HCT116 (cell line): ENCODE measurements at regions not wholly inside any gene's neighbourhood (a gene's known extent, or its start where the extent isn't known, plus 50 kb on each side); places are given as distances from the start of the nearest gene placed in this dataset.

ENCODE experiments used
- ATAC-seq: fragments of 200-7000 bp; cut with Tn5 transposase; 2 replicates; pipeline ENCODE4 v1.9.1; 2020; ENCODE audit warnings: mild to moderate bottlenecking, moderate library complexity
- BruUV-seq: library from RNA; stranded (reverse); fragments of 400-500 nt; replicated peaks from 2 replicates; lab custom pipeline; 2021; lab: Mats Ljungman, UMichigan
- CTCF ChIA-PET: fragments of 300-600 bp; sonication (Branson Sonifier 250); formaldehyde crosslinking; loops from one replicate; lab custom pipeline; 2021; ENCODE audit warnings: antibody characterized with exemption; lab: Charles Lee
- POLR2A ChIA-PET: fragments of 300-600, 350-600 bp; sonication (Branson Sonifier 250); formaldehyde crosslinking; loops from one replicate; lab custom pipeline; 2021; ENCODE audit warnings: antibody characterized with exemption; lab: Charles Lee
- RAD21 ChIA-PET, 2 experiments: fragments of 300-600 bp; sonication (Branson Sonifier 250); formaldehyde crosslinking; loops; one replicate each; lab custom pipeline; 2023; ENCODE audit warnings: low total read pairs in 2 of 2; ENCODE audit not compliant: uncharacterized antibody in 2 of 2, unreplicated experiment in 2 of 2, low non-redundant PET in 1 of 2; lab: Charles Lee
- DNase-seq: peaks from one replicate; pipeline ENCODE4 v3.0.0-alpha.2; 2010; ENCODE audit warnings: low read depth, low spot score
- H2AFZ ChIP-seq: fragments of 200-600 bp; shearing (Covaris generic), sonication (generic); 2 replicates; pipeline ENCODE4 v1.6.1; 2017; ENCODE audit warnings: low read depth, mixed run types, mixed read lengths, antibody characterized with exemption, low read length; ENCODE audit not compliant: poor library complexity, severe bottlenecking
- H3K27ac ChIP-seq: 2 replicates; pipeline ENCODE4 v1.5.1; 2012; ENCODE audit warnings: low read depth, low read length
- H3K27me3 ChIP-seq: fragments of 200-600 bp; sonication (generic); 2 replicates; pipeline ENCODE4 v1.6.1; 2016; ENCODE audit warnings: mixed run types, low read length, mixed read lengths; ENCODE audit not compliant: insufficient read depth
- H3K36me3 ChIP-seq, 2 experiments: fragments of 200-500 bp in 1 of 2; fragments of 200-600 bp in 1 of 2; sonication (Bioruptor generic) in 1 of 2; sonication (generic) in 1 of 2; 2 replicates each; pipeline versions ENCODE4 v1.5.1 to v1.6.1; 2014 to 2016; ENCODE audit warnings: low read length in 2 of 2, inconsistent platforms in 1 of 2, mixed read lengths in 1 of 2, mixed run types in 1 of 2; ENCODE audit not compliant: insufficient read depth in 2 of 2, control insufficient read depth in 1 of 2
- H3K4me1 ChIP-seq, 2 experiments: fragments of 200-600 bp in 1 of 2; sonication (generic) in 1 of 2; 2 replicates each; pipeline versions ENCODE4 v1.5.1 to v1.6.1; 2012 to 2017; ENCODE audit warnings: low read length in 2 of 2, inconsistent platforms in 1 of 2, mild to moderate bottlenecking in 1 of 2, mixed read lengths in 1 of 2, mixed run types in 1 of 2, moderate library complexity in 1 of 2; ENCODE audit not compliant: insufficient read depth in 2 of 2, control insufficient read depth in 1 of 2
- H3K4me2 ChIP-seq: fragments of 200-600 bp; sonication (generic); 2 replicates; pipeline ENCODE4 v1.6.1; 2017; ENCODE audit warnings: mixed run types, low read length, mixed read lengths
- H3K4me3 ChIP-seq, 2 experiments: fragments of 200-600 bp in 1 of 2; sonication (generic) in 1 of 2; replicated peaks in 1 of 2; 2 replicates each; pipeline ENCODE4 v1.5.1; 2011 to 2016; ENCODE audit warnings: low read length in 2 of 2, control low read depth in 1 of 2, low read depth in 1 of 2, mild to moderate bottlenecking in 1 of 2, mixed read lengths in 1 of 2, mixed run types in 1 of 2
- H3K79me2 ChIP-seq: fragments of 200-600 bp; sonication (generic); 2 replicates; pipeline ENCODE4 v1.6.1; 2017; ENCODE audit warnings: mild to moderate bottlenecking, mixed run types, low read length, moderate library complexity, mixed read lengths; ENCODE audit not compliant: insufficient read depth
- H3K9ac ChIP-seq: fragments of 200-600 bp; sonication (generic); 2 replicates; pipeline ENCODE4 v1.6.1; 2016; ENCODE audit warnings: low read length, mixed read lengths
- H3K9me2 ChIP-seq: fragments of 200-600 bp; sonication (generic), shearing (Covaris generic); 2 replicates; pipeline ENCODE4 v1.6.1; 2017; ENCODE audit warnings: mixed run types, mild to moderate bottlenecking, moderate library complexity; ENCODE audit not compliant: insufficient read depth
- H3K9me3 ChIP-seq, 2 experiments: fragments of 200-500 bp in 1 of 2; fragments of 200-600 bp in 1 of 2; sonication (Bioruptor generic) in 1 of 2; sonication (generic) in 1 of 2; 2 replicates each; pipeline ENCODE4 v1.6.1; 2014 to 2017; ENCODE audit warnings: low read length in 2 of 2, mixed read lengths in 2 of 2, inconsistent platforms in 1 of 2, low read depth in 1 of 2, mild to moderate bottlenecking in 1 of 2, mixed run types in 1 of 2, moderate library complexity in 1 of 2; ENCODE audit not compliant: control insufficient read depth in 1 of 2, insufficient read depth in 1 of 2
- H4K20me1 ChIP-seq: fragments of 200-600 bp; sonication (generic), shearing (Covaris generic); 2 replicates; pipeline ENCODE4 v1.6.1; 2017; ENCODE audit warnings: mixed run types, mild to moderate bottlenecking, moderate library complexity; ENCODE audit not compliant: insufficient read depth
- CBX3 ChIP-seq: IDR thresholded peaks from 2 replicates; pipeline ENCODE4 v1.6.1; 2012; ENCODE audit warnings: low read depth
- CEBPB ChIP-seq: IDR thresholded peaks from 2 replicates; pipeline ENCODE4 v1.6.1; 2012; ENCODE audit warnings: low read depth
- CTCF ChIP-seq, 3 experiments: fragments of 200-600 bp in 1 of 3; sonication (generic) in 1 of 3; IDR thresholded peaks in 2 of 3; conservative IDR thresholded peaks in 1 of 3; 2 replicates each; pipeline ENCODE4 v1.5.1; 2012 to 2017; ENCODE audit warnings: low read depth in 2 of 3, low read length in 2 of 3, antibody characterized with exemption in 1 of 3, borderline replicate concordance in 1 of 3, control low read depth in 1 of 3, mild to moderate bottlenecking in 1 of 3, mixed read lengths in 1 of 3, mixed run types in 1 of 3, moderate library complexity in 1 of 3; ENCODE audit not compliant: insufficient read depth in 1 of 3
- EZH2phosphoT487 ChIP-seq: fragments of 200-600 bp; IDR thresholded peaks from 2 replicates; pipeline ENCODE4 v1.6.1; 2018; ENCODE audit warnings: antibody characterized with exemption, borderline replicate concordance
- FOSL1 ChIP-seq: IDR thresholded peaks from 2 replicates; pipeline ENCODE4 v1.6.1; 2012; ENCODE audit warnings: low read depth
- MAX ChIP-seq: IDR thresholded peaks from 2 replicates; pipeline ENCODE4 v1.6.1; 2012
- POLR2A ChIP-seq: IDR thresholded peaks from 2 replicates; pipeline ENCODE4 v1.7.0; 2011; ENCODE audit warnings: borderline replicate concordance; ENCODE audit not compliant: insufficient read depth, insufficient read length; ENCODE audit errors: extremely low read depth
- POLR2AphosphoS5 ChIP-seq: IDR thresholded peaks from 2 replicates; pipeline ENCODE4 v1.6.1; 2011; ENCODE audit warnings: mild to moderate bottlenecking, low read depth, low read length, moderate library complexity
- RAD21 ChIP-seq: IDR thresholded peaks from 2 replicates; pipeline ENCODE4 v1.6.1; 2012; ENCODE audit warnings: low read depth, mild to moderate bottlenecking
- SRF ChIP-seq: IDR thresholded peaks from 2 replicates; pipeline ENCODE4 v1.6.1; 2012; ENCODE audit warnings: low read depth
- YY1 ChIP-seq: IDR thresholded peaks from 2 replicates; pipeline ENCODE4 v1.6.1; 2011; ENCODE audit warnings: low read length, low read depth, moderate library complexity, mild to moderate bottlenecking; ENCODE audit not compliant: insufficient replicate concordance; ENCODE audit errors: extremely low read depth
- ZBTB33 ChIP-seq: IDR thresholded peaks from 2 replicates; pipeline ENCODE4 v1.6.1; 2011; ENCODE audit warnings: mild to moderate bottlenecking, low read length, moderate library complexity; ENCODE audit not compliant: insufficient replicate concordance; ENCODE audit errors: extremely low read depth
- ZFX ChIP-seq: fragments of 450-650 bp; IDR thresholded peaks from 2 replicates; pipeline ENCODE4 v1.6.1; 2017
- intact Hi-C: fragments of 100-400 bp; cut with micrococcal nuclease; formaldehyde crosslinking; loops from 2 replicates; pipeline ENCODE4 v1.10.0; 2022

- H4K20me1 ChIP-seq, result no peaks in the 10 kb centered on the region
- no TSS peak for BruUV-seq
- ChIA-PET CTCF (no interaction called here), POLR2A (no interaction called here), RAD21 (no interaction called here)
- no peak overlapping the region for H3K4me2 ChIP-seq
- H2AFZ ChIP-seq, result no peak overlapping the region
- no peak for DNase-seq
- H3K9me3 ChIP-seq, result no peaks in the 10 kb centered on the region
- no peaks in the 10 kb centered on the region; the same call in 1 of the 2 replicates for H3K27me3 ChIP-seq
- no peak overlapping the region for H3K27ac ChIP-seq
- intact Hi-C loops, result no loop called here
- H3K36me3 ChIP-seq, result no peaks in the 10 kb centered on the region
- H3K9ac ChIP-seq, result no peak overlapping the region
- TF ChIP-seq ZBTB33, result no peak
- no peak for TF ChIP-seq CBX3
- TF ChIP-seq MAX, result no peak
- no peak for TF ChIP-seq SRF
- TF ChIP-seq POLR2A, result no peak
- TF ChIP-seq POLR2AphosphoS5, result no peak
- TF ChIP-seq EZH2phosphoT487, result no peak
- TF ChIP-seq, all 23 proteins: peak for 0
- no peak for ATAC-seq
- no peaks in the 10 kb centered on the region for H3K9me2 ChIP-seq
- no peaks in the 10 kb centered on the region for H3K79me2 ChIP-seq
- no peaks in the 10 kb centered on the region for H3K4me1 ChIP-seq
- H3K4me3 ChIP-seq, result no peak overlapping the region
Measured at GRCh38 chr2:167613471-167613870, 633.9 kb downstream of the STK39 start.

GRCh38 chr2:167608487-167608886 lies 638.9 kb downstream of the STK39 start:
- DNase-seq (no peak), ATAC-seq (no peak)
- no peak overlapping the region for H3K27ac ChIP-seq
- no peaks in the 10 kb centered on the region for H3K36me3 ChIP-seq
- H4K20me1 ChIP-seq, result no peaks in the 10 kb centered on the region
- ChIA-PET POLR2A (no interaction called here), CTCF (no interaction called here), RAD21 (no interaction called here)
- no peaks in the 10 kb centered on the region for H3K79me2 ChIP-seq
- no peaks in the 10 kb centered on the region for H3K9me3 ChIP-seq
- no TSS peak for BruUV-seq
- no peak overlapping the region for H3K9ac ChIP-seq
- no peak overlapping the region for H3K4me2 ChIP-seq
- intact Hi-C loops, result no loop called here
- no peaks in the 10 kb centered on the region for H3K9me2 ChIP-seq
- no peaks in the 10 kb centered on the region for H3K4me1 ChIP-seq
- H2AFZ ChIP-seq, result no peak overlapping the region
- H3K27me3 ChIP-seq, result no peaks in the 10 kb centered on the region
- no peak overlapping the region for H3K4me3 ChIP-seq
- no peak for TF ChIP-seq ZFX
- no peak for TF ChIP-seq POLR2A
- no peak for TF ChIP-seq CBX3
- no peak for TF ChIP-seq CTCF (IDR thresholded peaks at IDR 0.05 in 2 of 3, conservative IDR thresholded peaks at IDR 0.05 in 1 of 3; ENCODE audit: borderline replicate concordance in 1 of 3, insufficient read depth in 1 of 3, low read depth in 2 of 3, low read length in 2 of 3)
- TF ChIP-seq RAD21, result no peak
- TF ChIP-seq CEBPB, result no peak
- no peak for TF ChIP-seq YY1
- TF ChIP-seq POLR2AphosphoS5, result no peak
- TF ChIP-seq FOSL1, result no peak
